ENCODE measurements at regions not wholly inside any gene's neighbourhood (a gene's known extent, or its start where the extent isn't known, plus 50 kb on each side); places are given as distances from the start of the nearest gene placed in this dataset.

- TF ChIP-seq ZNF292 (tag by site-specific recombination; IDR thresholded peaks at IDR 0.05; ENCODE audit: borderline replicate concordance, low read depth) (no peak), ZSCAN16 (tag by site-specific recombination; IDR thresholded peaks at IDR 0.05) (no peak), ZNF112 (tag by site-specific recombination; IDR thresholded peaks at IDR 0.05) (no peak), ATF2 (tag by site-specific recombination; IDR thresholded peaks at IDR 0.05; ENCODE audit: low read depth) (no peak)
- TF ChIP-seq, protein P1, sequence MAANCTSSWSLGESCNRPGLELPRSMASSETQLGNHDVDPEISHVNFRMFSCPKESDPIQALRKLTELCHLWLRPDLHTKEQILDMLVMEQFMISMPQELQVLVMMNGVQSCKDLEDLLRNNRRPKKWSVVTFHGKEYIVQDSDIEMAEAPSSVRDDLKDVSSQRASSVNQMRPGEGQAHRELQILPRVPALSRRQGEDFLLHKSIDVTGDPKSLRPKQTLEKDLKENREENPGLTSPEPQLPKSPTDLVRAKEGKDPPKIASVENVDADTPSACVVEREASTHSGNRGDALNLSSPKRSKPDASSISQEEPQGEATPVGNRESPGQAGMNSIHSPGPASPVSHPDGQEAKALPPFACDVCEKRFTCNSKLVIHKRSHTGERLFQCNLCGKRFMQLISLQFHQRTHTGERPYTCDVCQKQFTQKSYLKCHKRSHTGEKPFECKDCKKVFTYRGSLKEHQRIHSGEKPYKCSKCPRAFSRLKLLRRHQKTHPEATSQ (tag by site-specific recombination; IDR thresholded peaks at IDR 0.05), result no peak
These were observed 610.4 kb downstream of the ELAVL2 start (continued) for GRCh38 chr9:23215688-23216087.

GRCh38 chr9:23219471-23219870 is 606.6 kb downstream of the ELAVL2 start:
- H3K4me1 ChIP-seq (ENCODE audit: control insufficient read depth, insufficient read depth, low read length), result no peaks in the 10 kb centered on the region
- no peaks in the 10 kb centered on the region for H3K36me3 ChIP-seq (ENCODE audit: control insufficient read depth in 2 of 2, insufficient read depth in 1 of 2, low read length in 2 of 2)
- TF ChIP-seq ZNF169 (tag by site-specific recombination; IDR thresholded peaks at IDR 0.05), result no peak
- TF ChIP-seq, protein P1 (tag by site-specific recombination; IDR thresholded peaks at IDR 0.05), result no peak
- TF ChIP-seq, protein P2, sequence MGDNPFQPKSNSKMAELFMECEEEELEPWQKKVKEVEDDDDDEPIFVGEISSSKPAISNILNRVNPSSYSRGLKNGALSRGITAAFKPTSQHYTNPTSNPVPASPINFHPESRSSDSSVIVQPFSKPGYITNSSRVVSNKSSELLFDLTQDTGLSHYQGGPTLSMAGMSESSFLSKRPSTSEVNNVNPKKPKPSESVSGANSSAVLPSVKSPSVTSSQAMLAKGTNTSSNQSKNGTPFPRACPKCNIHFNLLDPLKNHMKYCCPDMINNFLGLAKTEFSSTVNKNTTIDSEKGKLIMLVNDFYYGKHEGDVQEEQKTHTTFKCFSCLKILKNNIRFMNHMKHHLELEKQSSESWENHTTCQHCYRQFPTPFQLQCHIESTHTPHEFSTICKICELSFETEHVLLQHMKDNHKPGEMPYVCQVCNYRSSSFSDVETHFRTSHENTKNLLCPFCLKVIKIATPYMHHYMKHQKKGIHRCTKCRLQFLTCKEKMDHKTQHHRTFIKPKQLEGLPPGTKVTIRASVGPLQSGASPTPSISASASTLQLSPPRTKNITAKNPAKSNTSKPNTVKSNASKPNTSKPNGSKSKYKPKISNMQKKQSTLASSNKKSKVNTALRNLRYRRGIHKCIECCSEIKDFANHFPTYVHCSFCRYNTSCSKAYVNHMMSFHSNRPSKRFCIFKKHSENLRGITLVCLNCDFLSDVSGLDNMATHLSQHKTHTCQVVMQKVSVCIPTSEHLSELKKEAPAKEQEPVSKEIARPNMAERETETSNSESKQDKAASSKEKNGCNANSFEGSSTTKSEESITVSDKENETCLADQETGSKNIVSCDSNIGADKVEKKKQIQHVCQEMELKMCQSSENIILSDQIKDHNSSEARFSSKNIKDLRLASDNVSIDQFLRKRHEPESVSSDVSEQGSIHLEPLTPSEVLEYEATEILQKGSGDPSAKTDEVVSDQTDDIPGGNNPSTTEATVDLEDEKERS (tag by site-specific recombination; IDR thresholded peaks at IDR 0.05), result no peak
- TF ChIP-seq ZNF791 (tag by site-specific recombination; IDR thresholded peaks at IDR 0.05), result no peak
- no peak for TF ChIP-seq ZNF335 (tag by site-specific recombination; conservative IDR thresholded peaks at IDR 0.05)
- no peak for TF ChIP-seq REST (tag by site-specific recombination; IDR thresholded peaks at IDR 0.05)
- TF ChIP-seq, protein P3, sequence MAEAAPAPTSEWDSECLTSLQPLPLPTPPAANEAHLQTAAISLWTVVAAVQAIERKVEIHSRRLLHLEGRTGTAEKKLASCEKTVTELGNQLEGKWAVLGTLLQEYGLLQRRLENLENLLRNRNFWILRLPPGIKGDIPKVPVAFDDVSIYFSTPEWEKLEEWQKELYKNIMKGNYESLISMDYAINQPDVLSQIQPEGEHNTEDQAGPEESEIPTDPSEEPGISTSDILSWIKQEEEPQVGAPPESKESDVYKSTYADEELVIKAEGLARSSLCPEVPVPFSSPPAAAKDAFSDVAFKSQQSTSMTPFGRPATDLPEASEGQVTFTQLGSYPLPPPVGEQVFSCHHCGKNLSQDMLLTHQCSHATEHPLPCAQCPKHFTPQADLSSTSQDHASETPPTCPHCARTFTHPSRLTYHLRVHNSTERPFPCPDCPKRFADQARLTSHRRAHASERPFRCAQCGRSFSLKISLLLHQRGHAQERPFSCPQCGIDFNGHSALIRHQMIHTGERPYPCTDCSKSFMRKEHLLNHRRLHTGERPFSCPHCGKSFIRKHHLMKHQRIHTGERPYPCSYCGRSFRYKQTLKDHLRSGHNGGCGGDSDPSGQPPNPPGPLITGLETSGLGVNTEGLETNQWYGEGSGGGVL (tag by site-specific recombination; IDR thresholded peaks at IDR 0.05), result no peak
- TF ChIP-seq ZNF184 (tag by site-specific recombination; IDR thresholded peaks at IDR 0.05), result no peak
- TF ChIP-seq SETDB1 (IDR thresholded peaks at IDR 0.05; ENCODE audit: insufficient read length, low read length), result no peak
- TF ChIP-seq ZBTB10 (tag by site-specific recombination; IDR thresholded peaks at IDR 0.05), result no peak
- TF ChIP-seq, protein P4, sequence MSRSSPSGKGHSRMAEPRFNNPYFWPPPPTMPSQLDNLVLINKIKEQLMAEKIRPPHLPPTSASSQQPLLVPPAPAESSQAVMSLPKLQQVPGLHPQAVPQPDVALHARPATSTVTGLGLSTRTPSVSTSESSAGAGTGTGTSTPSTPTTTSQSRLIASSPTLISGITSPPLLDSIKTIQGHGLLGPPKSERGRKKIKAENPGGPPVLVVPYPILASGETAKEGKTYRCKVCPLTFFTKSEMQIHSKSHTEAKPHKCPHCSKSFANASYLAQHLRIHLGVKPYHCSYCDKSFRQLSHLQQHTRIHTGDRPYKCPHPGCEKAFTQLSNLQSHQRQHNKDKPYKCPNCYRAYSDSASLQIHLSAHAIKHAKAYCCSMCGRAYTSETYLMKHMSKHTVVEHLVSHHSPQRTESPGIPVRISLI (tag by site-specific recombination; IDR thresholded peaks at IDR 0.05), result no peak
- no peak for TF ChIP-seq ZNF433 (tag by site-specific recombination; IDR thresholded peaks at IDR 0.05; ENCODE audit: low read depth)
- ChIA-PET CTCF (no interaction called here), POLR2A (no interaction called here)
- no peaks in the 10 kb centered on the region for H3K9me3 ChIP-seq (ENCODE audit: control insufficient read depth, insufficient read depth, low read depth, low read length)
- H3K4me3 ChIP-seq (ENCODE audit: low read depth, low read length), result no peak overlapping the region
- H3K27ac ChIP-seq (ENCODE audit: extremely low read depth, low read depth, low read length), result no peak overlapping the region
